Activated T-helper 17 cell treated with anti-CD3 and anti-CD28 coated beads, Interleukin-2, amount 50 U/mL, for 72 hours (primary cell): ENCODE measurements at regions not wholly inside any gene's neighbourhood (a gene's known extent, or its start where the extent isn't known, plus 50 kb on each side); places are given as distances from the start of the nearest gene placed in this dataset.
"Not testable (repeated sequence)": the region's sequence is repeated elsewhere in the genome, so short reads cannot be mapped to it uniquely, and the experiment has no call there.

Source experiments
- ATAC-seq: fragments of 150-1000 bp; cut with Tn5 transposase; replicated peaks from 2 replicates; pipeline ENCODE4 v1.10.0; 2021; ENCODE audit warnings: mild to moderate bottlenecking, moderate library complexity
- H3K27ac Mint-ChIP-seq: one replicate; pipeline ENCODE4 v1.8.0; 2022; ENCODE audit warnings: mixed read lengths
- H3K27me3 Mint-ChIP-seq: one replicate; pipeline ENCODE4 v1.8.0; 2022; ENCODE audit warnings: mixed read lengths
- H3K36me3 Mint-ChIP-seq: one replicate; pipeline ENCODE4 v1.8.0; 2022; ENCODE audit warnings: low read depth, mild to moderate bottlenecking, mixed read lengths
- H3K4me1 Mint-ChIP-seq: one replicate; pipeline ENCODE4 v1.8.0; 2022; ENCODE audit warnings: mixed read lengths
- H3K4me3 Mint-ChIP-seq: one replicate; pipeline ENCODE4 v1.8.0; 2022; ENCODE audit warnings: mild to moderate bottlenecking, mixed read lengths
- H3K9me3 Mint-ChIP-seq: one replicate; pipeline ENCODE4 v1.8.0; 2022; ENCODE audit warnings: mixed read lengths

GRCh38 chr17:27007734-27008531 is 286.0 kb upstream of the WSB1 start:
- H3K4me3 Mint-ChIP-seq, H3K36me3 Mint-ChIP-seq, H3K4me1 Mint-ChIP-seq, H3K27ac Mint-ChIP-seq, H3K27me3 Mint-ChIP-seq, H3K9me3 Mint-ChIP-seq, ATAC-seq: not testable (repeated sequence)

- Mint-ChIP-seq H3K4me1 (no peaks in the 10 kb centered on the region), H3K27me3 (no peaks in the 10 kb centered on the region), H3K9me3 (peaks cover 4% of the 10 kb centered on the region), H3K36me3 (no peaks in the 10 kb centered on the region), H3K4me3 (no peak overlapping the region), H3K27ac (no peak overlapping the region)
- ATAC-seq: no peak
Observed at GRCh38 chr17:27009087-27009486, 284.8 kb upstream of the WSB1 start.

DNA sequence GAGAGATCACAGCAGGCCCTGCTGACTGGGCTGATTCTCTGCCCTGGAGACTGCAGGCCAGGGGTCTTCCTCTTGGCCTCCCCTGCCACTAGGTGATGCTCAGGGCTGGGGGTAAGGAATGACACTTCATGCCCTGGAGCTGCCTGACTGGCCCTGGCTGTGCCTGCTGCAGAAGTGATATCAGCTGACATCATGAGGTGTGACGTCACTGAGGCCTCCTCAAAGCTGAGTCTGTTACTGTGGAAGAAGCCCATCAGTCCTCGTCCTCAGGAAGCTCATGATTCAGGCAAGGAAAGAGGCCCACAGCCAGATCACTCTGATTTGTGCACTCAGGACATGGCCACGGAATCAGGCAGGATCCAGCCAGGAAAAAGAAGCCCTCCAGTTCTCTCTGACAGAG is 283.8 kb upstream of the WSB1 start:
- not testable (repeated sequence) for H3K27ac Mint-ChIP-seq, H3K27me3 Mint-ChIP-seq, H3K4me3 Mint-ChIP-seq, H3K4me1 Mint-ChIP-seq, H3K36me3 Mint-ChIP-seq, H3K9me3 Mint-ChIP-seq, ATAC-seq

GRCh38 chr17:27030552-27030951 is 263.4 kb upstream of the WSB1 start:
- H3K4me3 Mint-ChIP-seq, H3K27ac Mint-ChIP-seq, H3K27me3 Mint-ChIP-seq, H3K36me3 Mint-ChIP-seq, H3K4me1 Mint-ChIP-seq, ATAC-seq: not testable (repeated sequence)
- H3K9me3 Mint-ChIP-seq: peaks cover 11% of the 10 kb centered on the region

- no peaks in the 10 kb centered on the region for H3K9me3 Mint-ChIP-seq
- no peak for ATAC-seq
Observed at GRCh38 chr17:27038676-27039075, 255.2 kb upstream of the WSB1 start.

GRCh38 chr17:27045039-27045438 is 248.9 kb upstream of the WSB1 start:
- H3K27ac Mint-ChIP-seq, H3K36me3 Mint-ChIP-seq, H3K9me3 Mint-ChIP-seq, H3K4me3 Mint-ChIP-seq, ATAC-seq, H3K4me1 Mint-ChIP-seq: not testable (repeated sequence)
- peaks cover 12% of the 10 kb centered on the region for H3K27me3 Mint-ChIP-seq

More at GRCh38 chr17:27038676-27039075, 255.2 kb upstream of the WSB1 start:
- Mint-ChIP-seq H3K36me3 (no peaks in the 10 kb centered on the region), H3K27me3 (no peaks in the 10 kb centered on the region), H3K4me1 (no peaks in the 10 kb centered on the region), H3K27ac (no peak overlapping the region), H3K4me3 (no peak overlapping the region)

- ATAC-seq: peak; percentile 81
- no peak overlapping the region for H3K27ac Mint-ChIP-seq
- H3K9me3 Mint-ChIP-seq: peaks cover 4% of the 10 kb centered on the region
- no peak overlapping the region for H3K4me3 Mint-ChIP-seq
- peaks cover 23% of the 10 kb centered on the region for H3K27me3 Mint-ChIP-seq
- H3K4me1 Mint-ChIP-seq: no peaks in the 10 kb centered on the region
- H3K36me3 Mint-ChIP-seq: no peaks in the 10 kb centered on the region
Observed at GRCh38 chr17:27049104-27049784, 244.7 kb upstream of the WSB1 start.

DNA sequence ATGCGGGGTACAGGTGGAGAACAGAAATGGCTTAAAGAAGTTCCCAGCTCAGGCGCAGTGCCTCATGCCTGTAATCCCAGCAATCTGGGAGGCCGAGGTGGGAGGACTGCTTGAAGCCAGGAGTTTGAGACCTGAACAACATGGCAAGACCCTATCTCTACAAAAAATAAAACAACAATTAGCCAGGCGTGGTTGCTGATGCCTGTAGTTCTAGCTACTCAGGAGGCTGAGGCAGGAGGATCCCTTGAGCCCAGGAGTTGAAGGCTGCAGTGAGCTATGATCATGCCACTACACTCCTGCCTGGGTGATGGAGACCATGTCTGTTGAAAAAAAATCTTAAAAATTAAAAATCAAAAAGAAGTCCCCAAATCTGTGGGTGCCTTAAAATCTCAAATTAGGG is 228.3 kb upstream of the WSB1 start:
- no peaks in the 10 kb centered on the region for H3K36me3 Mint-ChIP-seq
- H3K4me1 Mint-ChIP-seq: no peaks in the 10 kb centered on the region
- no peak overlapping the region for H3K4me3 Mint-ChIP-seq
- H3K9me3 Mint-ChIP-seq: peaks cover 8% of the 10 kb centered on the region
- H3K27ac Mint-ChIP-seq: no peak overlapping the region
- peaks cover 32% of the 10 kb centered on the region for H3K27me3 Mint-ChIP-seq
- no peak for ATAC-seq

- no peaks in the 10 kb centered on the region for H3K4me1 Mint-ChIP-seq
- no peak overlapping the region for H3K27ac Mint-ChIP-seq
- H3K4me3 Mint-ChIP-seq: no peak overlapping the region
- peaks cover 8% of the 10 kb centered on the region for H3K9me3 Mint-ChIP-seq
- ATAC-seq: no peak
- peaks cover 32% of the 10 kb centered on the region for H3K27me3 Mint-ChIP-seq
- H3K36me3 Mint-ChIP-seq: no peaks in the 10 kb centered on the region
Observed at GRCh38 chr17:27066315-27066714, 227.6 kb upstream of the WSB1 start.

DNA sequence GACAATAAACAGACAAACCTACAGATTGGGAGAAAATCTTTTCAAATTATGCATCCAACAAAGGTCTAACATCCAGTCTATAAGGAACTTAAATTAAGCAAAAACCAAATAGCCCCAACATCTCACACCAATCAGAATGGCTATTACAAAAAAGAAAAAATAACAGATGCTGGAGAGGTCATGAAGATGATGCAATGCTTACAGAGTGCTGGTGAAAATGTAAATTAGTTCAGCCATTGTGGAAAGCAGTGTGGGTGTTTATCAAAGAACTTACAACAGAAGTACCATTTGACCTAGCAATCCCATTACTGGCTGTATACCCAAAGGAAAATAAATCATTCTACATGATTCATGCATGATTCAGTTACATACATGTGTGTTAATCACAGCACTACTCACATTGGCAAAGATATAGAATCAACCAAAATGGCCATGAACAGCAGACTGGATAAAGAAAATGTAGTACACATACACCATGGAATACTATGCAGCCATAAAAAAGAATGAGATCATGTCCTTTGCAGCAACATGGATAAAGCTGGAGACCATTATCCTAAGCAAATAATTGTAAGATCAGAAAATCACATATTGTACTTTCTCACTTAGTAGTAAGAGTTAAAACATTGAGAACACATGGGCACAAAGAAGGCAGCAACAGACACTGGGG is 223.9 kb upstream of the WSB1 start:
- ATAC-seq: no peak
- Mint-ChIP-seq H3K27me3 (peaks cover 11% of the 10 kb centered on the region), H3K36me3 (no peaks in the 10 kb centered on the region), H3K27ac (no peak overlapping the region), H3K4me1 (no peaks in the 10 kb centered on the region), H3K9me3 (peaks cover 4% of the 10 kb centered on the region), H3K4me3 (no peak overlapping the region)

DNA sequence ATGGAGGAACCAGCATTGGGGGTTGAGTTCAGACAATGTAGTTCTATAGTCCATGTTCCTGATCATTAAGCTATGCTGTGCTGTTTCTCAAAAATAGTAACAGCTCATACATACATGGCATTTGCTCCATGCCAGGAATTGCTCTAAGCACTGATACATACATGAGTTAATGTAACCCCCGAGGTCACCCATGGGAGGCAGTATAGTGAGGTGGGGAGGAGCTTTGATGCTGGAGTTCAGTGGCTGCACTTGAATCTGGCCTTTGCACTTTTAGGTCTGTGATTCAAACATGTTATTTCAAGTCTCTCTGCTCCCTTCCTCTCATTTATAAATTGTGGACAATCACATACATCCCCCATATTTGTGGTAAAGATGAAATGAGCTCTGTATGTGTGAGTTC is 223.1 kb upstream of the WSB1 start:
- Mint-ChIP-seq H3K36me3 (no peaks in the 10 kb centered on the region), H3K4me1 (no peaks in the 10 kb centered on the region), H3K27ac (no peak overlapping the region), H3K27me3 (peaks cover 14% of the 10 kb centered on the region), H3K9me3 (peaks cover 4% of the 10 kb centered on the region), H3K4me3 (no peak overlapping the region)
- no peak for ATAC-seq

DNA sequence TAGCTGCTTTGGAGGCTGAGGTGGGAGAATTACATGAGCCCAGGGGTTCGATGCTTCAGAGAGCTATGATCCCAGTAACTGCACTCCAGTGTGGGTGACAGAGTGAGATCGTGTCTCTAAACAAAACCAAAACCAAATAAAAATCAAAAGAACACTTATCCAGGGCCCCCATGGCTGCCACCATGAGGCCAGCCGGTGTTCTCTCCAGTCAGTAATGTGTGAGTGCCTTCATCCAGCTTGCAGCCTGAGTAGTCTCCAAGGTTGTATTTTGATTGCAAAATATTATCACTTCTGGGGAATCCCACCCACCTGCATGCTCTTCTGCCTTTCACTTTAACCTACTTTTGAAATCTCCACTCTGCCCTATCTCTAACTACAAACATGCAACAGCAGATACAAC is 221.0 kb upstream of the WSB1 start:
- no peaks in the 10 kb centered on the region for H3K4me1 Mint-ChIP-seq

GRCh38 chr17:27076814-27077213 is 217.1 kb upstream of the WSB1 start:
- H3K36me3 Mint-ChIP-seq: no peaks in the 10 kb centered on the region

More for the DNA sequence above, 221.0 kb upstream of the WSB1 start:
- no peak for ATAC-seq
- H3K36me3 Mint-ChIP-seq: no peaks in the 10 kb centered on the region
- H3K27ac Mint-ChIP-seq: no peak overlapping the region
- H3K4me3 Mint-ChIP-seq: no peak overlapping the region
- peaks cover 4% of the 10 kb centered on the region for H3K9me3 Mint-ChIP-seq
- peaks cover 19% of the 10 kb centered on the region for H3K27me3 Mint-ChIP-seq

GRCh38 chr17:27078296-27078695 is 215.6 kb upstream of the WSB1 start:
- Mint-ChIP-seq H3K36me3 (no peaks in the 10 kb centered on the region), H3K27ac (no peak overlapping the region), H3K4me1 (no peaks in the 10 kb centered on the region), H3K27me3 (peaks cover 15% of the 10 kb centered on the region), H3K4me3 (no peak overlapping the region), H3K9me3 (no peaks in the 10 kb centered on the region)
- no peak for ATAC-seq

More at GRCh38 chr17:27076814-27077213, 217.1 kb upstream of the WSB1 start:
- H3K9me3 Mint-ChIP-seq: no peaks in the 10 kb centered on the region
- no peak overlapping the region for H3K4me3 Mint-ChIP-seq
- H3K4me1 Mint-ChIP-seq: no peaks in the 10 kb centered on the region
- ATAC-seq: no peak
- no peak overlapping the region for H3K27ac Mint-ChIP-seq
- H3K27me3 Mint-ChIP-seq: peaks cover 9% of the 10 kb centered on the region

DNA sequence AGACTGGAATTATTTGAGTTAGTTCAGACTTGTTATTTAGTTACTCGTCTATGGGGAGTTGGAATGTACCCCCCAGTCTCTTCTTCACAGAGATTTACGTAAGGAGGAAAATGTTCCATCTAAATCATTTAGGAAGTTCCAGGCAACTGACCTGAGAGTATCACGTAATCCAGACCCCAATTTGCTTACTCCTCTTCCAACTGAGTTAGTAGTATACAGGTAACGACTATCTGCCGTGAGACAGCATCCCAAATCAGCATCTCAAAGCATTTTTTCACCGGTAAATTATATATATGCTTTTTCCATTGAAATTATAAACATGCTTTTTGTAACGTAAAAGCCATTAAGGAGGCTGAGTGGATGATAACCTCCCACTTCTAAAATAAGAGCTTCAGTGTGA is 214.3 kb upstream of the WSB1 start:
- Mint-ChIP-seq H3K27ac (no peak overlapping the region), H3K4me3 (no peak overlapping the region), H3K9me3 (no peaks in the 10 kb centered on the region), H3K27me3 (peaks cover 17% of the 10 kb centered on the region), H3K4me1 (no peaks in the 10 kb centered on the region), H3K36me3 (no peaks in the 10 kb centered on the region)
- ATAC-seq: no peak
